ENCODE measurements at regions not wholly inside any gene's neighbourhood (a gene's known extent, or its start where the extent isn't known, plus 50 kb on each side); places are given as distances from the start of the nearest gene placed in this dataset.

GRCh38 chr16:87065446-87066132, 251.6 kb downstream of the C16orf95 start:
- no peak for TF ChIP-seq CTCF (IDR thresholded peaks at IDR 0.05)
- TF ChIP-seq POLR2A (IDR thresholded peaks at IDR 0.05) = no peak
